GM12878 (cell line): ENCODE measurements at regions not wholly inside any gene's neighbourhood (a gene's known extent, or its start where the extent isn't known, plus 50 kb on each side); places are given as distances from the start of the nearest gene placed in this dataset.

Experiments used
- ATAC-seq: fragments of 200-7000 bp; cut with Tn5 transposase; 3 replicates; pipeline ENCODE4 v1.9.1; 2020; ENCODE audit warnings: mild to moderate bottlenecking, moderate library complexity
- BruUV-seq: library from RNA; stranded (reverse); fragments of 400-500 nt; replicated peaks from 2 replicates; lab custom pipeline; 2021; lab: Mats Ljungman, UMichigan
- CTCF ChIA-PET: fragments of 300-600 bp; sonication (Branson Sonifier 250); formaldehyde crosslinking; extraction: SDS; loops from one replicate; lab custom pipeline; 2021; ENCODE audit warnings: inconsistent platforms; lab: Yijun Ruan, JAX
- POLR2A ChIA-PET: fragments of 350-600 bp; formaldehyde crosslinking; extraction: SDS; loops from one replicate; lab custom pipeline; 2021; ENCODE audit warnings: inconsistent platforms; lab: Charles Lee
- RAD21 ChIA-PET: fragments of 300-600 bp; sonication (Branson Sonifier 250); formaldehyde crosslinking; loops from one replicate; lab custom pipeline; 2023; ENCODE audit warnings: antibody characterized with exemption; ENCODE audit not compliant: unreplicated experiment; lab: Charles Lee
- SMC1A ChIA-PET: fragments of 300-600 bp; sonication (Branson Sonifier 250); formaldehyde crosslinking; loops from one replicate; lab custom pipeline; 2023; ENCODE audit not compliant: unreplicated experiment, uncharacterized antibody; lab: Charles Lee
- DNase-seq: peaks from one replicate; pipeline ENCODE4 v3.0.0-alpha.2; 2011; ENCODE audit warnings: low read depth, low spot score
- FAIRE-seq: peaks from 3 replicates; lab custom pipeline; 2011; peaks lifted over from hg19 to GRCh38; lab: Jason Lieb, UNC
- H2AFZ ChIP-seq: 2 replicates; pipeline ENCODE4 v1.6.0; 2011; ENCODE audit warnings: low read depth, low read length, control low read depth; ENCODE audit not compliant: control insufficient read depth
- H3K27ac ChIP-seq: 2 replicates; pipeline ENCODE4 v1.5.1; 2011; ENCODE audit warnings: control low read depth; ENCODE audit not compliant: control insufficient read depth, insufficient read depth
- H3K27me3 ChIP-seq, 2 experiments: replicated peaks in 1 of 2; 2 replicates each; pipeline versions ENCODE4 v1.6.0 to v1.6.1; 2011; ENCODE audit warnings: low read length in 1 of 2; ENCODE audit not compliant: control insufficient read depth in 2 of 2, insufficient read depth in 2 of 2
- H3K36me3 ChIP-seq, 2 experiments: 2 replicates each; pipeline ENCODE4 v1.5.1; 2011; ENCODE audit warnings: low read length in 1 of 2; ENCODE audit not compliant: control insufficient read depth in 2 of 2, insufficient read depth in 2 of 2
- H3K4me1 ChIP-seq: 2 replicates; pipeline ENCODE4 v1.6.1; 2011; ENCODE audit warnings: mild to moderate bottlenecking, low read length, moderate library complexity, mixed read lengths; ENCODE audit not compliant: control insufficient read depth, insufficient read depth
- H3K4me2 ChIP-seq: 2 replicates; pipeline ENCODE4 v1.6.0; 2011; ENCODE audit warnings: control low read depth; ENCODE audit not compliant: control insufficient read depth, insufficient read depth
- H3K4me3 ChIP-seq: fragments of 200-600 bp; sonication (generic); 2 replicates; pipeline ENCODE4 v1.5.1; 2016
- H3K79me2 ChIP-seq: 2 replicates; pipeline ENCODE4 v1.6.0; 2011; ENCODE audit warnings: low read length; ENCODE audit not compliant: control insufficient read depth, insufficient read depth
- H3K9ac ChIP-seq: 2 replicates; pipeline ENCODE4 v1.8.0; 2011; ENCODE audit warnings: low read length, control low read depth, mixed read lengths; ENCODE audit not compliant: control insufficient read depth, insufficient read depth
- H3K9me3 ChIP-seq: replicated peaks from 3 replicates; pipeline ENCODE4 v1.5.1; 2011; ENCODE audit warnings: mild to moderate bottlenecking, low read length; ENCODE audit not compliant: control insufficient read depth, insufficient read depth
- H4K20me1 ChIP-seq: 2 replicates; pipeline ENCODE4 v1.6.0; 2011; ENCODE audit not compliant: control insufficient read depth, insufficient read depth
- BCL11A ChIP-seq: IDR thresholded peaks from 2 replicates; pipeline ENCODE4 v1.6.1; 2011; ENCODE audit warnings: low read depth, low read length
- EGR1 ChIP-seq, 2 experiments: IDR thresholded peaks; 1 replicate in 1 of 2; 2 replicates in 1 of 2; pipeline ENCODE4 v1.6.1; 2011 to 2012; ENCODE audit warnings: low read depth in 2 of 2, low read length in 2 of 2, borderline replicate concordance in 1 of 2, mild to moderate bottlenecking in 1 of 2, moderate library complexity in 1 of 2
- EZH2 ChIP-seq: IDR thresholded peaks from 2 replicates; pipeline ENCODE4 v1.6.1; 2012; ENCODE audit warnings: low read depth, mild to moderate bottlenecking, control low read depth, inconsistent platforms, low read length, borderline replicate concordance; ENCODE audit not compliant: control insufficient read depth
- FOXK2 ChIP-seq: fragments of 450-650 bp; IDR thresholded peaks from 2 replicates; pipeline ENCODE4 v1.6.1; 2017; ENCODE audit warnings: mild to moderate bottlenecking, moderate library complexity
- FOXM1 ChIP-seq: IDR thresholded peaks from 2 replicates; pipeline ENCODE4 v1.6.1; 2012; ENCODE audit warnings: low read depth, mild to moderate bottlenecking, inconsistent platforms, low read length, moderate library complexity
- HDGF ChIP-seq: fragments of 450-650 bp; IDR thresholded peaks from 2 replicates; pipeline ENCODE4 v1.6.1; 2016; ENCODE audit warnings: antibody characterized with exemption
- LARP7 ChIP-seq: fragments of 450-650 bp; IDR thresholded peaks from 2 replicates; pipeline ENCODE4 v1.6.1; 2017; ENCODE audit warnings: mild to moderate bottlenecking
- MYC ChIP-seq: IDR thresholded peaks from 2 replicates; pipeline ENCODE4 v1.6.1; 2011; ENCODE audit warnings: mild to moderate bottlenecking, low read length, moderate library complexity, inconsistent platforms; ENCODE audit not compliant: insufficient read depth, insufficient replicate concordance, insufficient read length, severe bottlenecking
- NFYA ChIP-seq: IDR thresholded peaks from 2 replicates; pipeline ENCODE4 v1.6.1; 2011; ENCODE audit warnings: low read depth, mild to moderate bottlenecking, low read length, improper control_type of control experiment, borderline replicate concordance
- RAD21 ChIP-seq: IDR thresholded peaks from 2 replicates; pipeline ENCODE4 v1.6.1; 2011; ENCODE audit warnings: mild to moderate bottlenecking, low read depth, low read length, moderate library complexity; ENCODE audit not compliant: insufficient read depth
- RAD51 ChIP-seq: fragments of 450-650 bp; IDR thresholded peaks from 2 replicates; pipeline ENCODE4 v1.6.1; 2016; ENCODE audit warnings: moderate library complexity, mild to moderate bottlenecking, inconsistent platforms
- RBBP5 ChIP-seq: fragments of 200-600 bp; sonication (generic); conservative IDR thresholded peaks from 2 replicates; pipeline ENCODE4 v1.6.1; 2016
- REST ChIP-seq: IDR thresholded peaks from 2 replicates; pipeline ENCODE4 v1.6.1; 2012; ENCODE audit warnings: mild to moderate bottlenecking, low read depth, low read length
- SIX5 ChIP-seq: IDR thresholded peaks from 2 replicates; pipeline ENCODE4 v1.6.1; 2011; ENCODE audit warnings: mild to moderate bottlenecking, low read depth, low read length, moderate library complexity; ENCODE audit not compliant: severe bottlenecking
- SREBF2 ChIP-seq: IDR thresholded peaks from 2 replicates; pipeline ENCODE4 v1.6.1; 2012; ENCODE audit warnings: mild to moderate bottlenecking, low read length
- SRF ChIP-seq, 2 experiments: IDR thresholded peaks; 2 replicates each; pipeline ENCODE4 v1.6.1; 2011; ENCODE audit warnings: low read depth in 2 of 2, low read length in 2 of 2, mild to moderate bottlenecking in 1 of 2, moderate library complexity in 1 of 2
- ZNF274 ChIP-seq: IDR thresholded peaks from one replicate; pipeline ENCODE4 v1.8.0; 2011; ENCODE audit not compliant: insufficient read length, insufficient read depth
- ZSCAN29 ChIP-seq: fragments of 450-650 bp; IDR thresholded peaks from 2 replicates; pipeline ENCODE4 v1.6.1; 2017; ENCODE audit warnings: mild to moderate bottlenecking, moderate library complexity
- WGBS: methylation state at CpG from one replicate; pipeline ENCODE4 v1.1.6; 2016; ENCODE audit warnings: low lambda C conversion rate; ENCODE audit not compliant: insufficient replicate concordance, insufficient coverage; ENCODE audit errors: missing lambda C conversion rate; 5-methylcytosine and 5-hydroxymethylcytosine counted together
- in situ Hi-C: fragments of 300-500 bp; cut with MboI; formaldehyde crosslinking; loops from 9 replicates; pipeline ENCODE4 v1.14.3; 2018; ENCODE audit warnings: mixed read lengths
- intact Hi-C: fragments of 100-400 bp; cut with micrococcal nuclease; formaldehyde crosslinking; loops from one replicate; pipeline ENCODE4 v1.14.2; 2022; ENCODE audit not compliant: unreplicated experiment

GRCh38 chr4:23238848-23239247 is 546.1 kb downstream of the GBA3 start:
- TF ChIP-seq FOXK2 (no peak), ZNF274 (no peak), ZSCAN29 (no peak), SIX5 (no peak), RBBP5 (no peak), REST (no peak), SRF (IDR thresholded peaks at IDR 0.05; ENCODE audit: low read depth in 2 of 2, low read length in 2 of 2) (no peak), HDGF (no peak), MYC (no peak), EGR1 (IDR thresholded peaks at IDR 0.05; ENCODE audit: borderline replicate concordance in 1 of 2, low read depth in 2 of 2, low read length in 2 of 2) (no peak), EZH2 (no peak), RAD51 (no peak), LARP7 (no peak), FOXM1 (no peak), BCL11A (no peak), NFYA (no peak), SREBF2 (no peak), RAD21 (no peak)
- no peak for ATAC-seq
- H3K36me3 ChIP-seq = no peaks in the 10 kb centered on the region
- H3K4me2 ChIP-seq = no peak overlapping the region
- intact Hi-C loops (no loop called here), in situ Hi-C loops (no loop called here)
- no peak overlapping the region for H3K27ac ChIP-seq
- H3K79me2 ChIP-seq = no peaks in the 10 kb centered on the region
- H3K9me3 ChIP-seq = no peaks in the 10 kb centered on the region
- no peak overlapping the region for H2AFZ ChIP-seq
- 0% methylated on average over 2 of the region's 2 CpGs for WGBS
- H3K4me1 ChIP-seq = no peaks in the 10 kb centered on the region
- no TSS peak for BruUV-seq
- no peak overlapping the region for H3K4me3 ChIP-seq
- ChIA-PET CTCF (no interaction called here), SMC1A (no interaction called here), RAD21 (no interaction called here), POLR2A (no interaction called here)
- DNase-seq = no peak
- no peaks in the 10 kb centered on the region for H3K27me3 ChIP-seq
- H4K20me1 ChIP-seq = no peaks in the 10 kb centered on the region
- no peak overlapping the region for H3K9ac ChIP-seq
- no peak for FAIRE-seq
